ENCODE measurements at regions not wholly inside any gene's neighbourhood (a gene's known extent, or its start where the extent isn't known, plus 50 kb on each side); places are given as distances from the start of the nearest gene placed in this dataset.

DNA sequence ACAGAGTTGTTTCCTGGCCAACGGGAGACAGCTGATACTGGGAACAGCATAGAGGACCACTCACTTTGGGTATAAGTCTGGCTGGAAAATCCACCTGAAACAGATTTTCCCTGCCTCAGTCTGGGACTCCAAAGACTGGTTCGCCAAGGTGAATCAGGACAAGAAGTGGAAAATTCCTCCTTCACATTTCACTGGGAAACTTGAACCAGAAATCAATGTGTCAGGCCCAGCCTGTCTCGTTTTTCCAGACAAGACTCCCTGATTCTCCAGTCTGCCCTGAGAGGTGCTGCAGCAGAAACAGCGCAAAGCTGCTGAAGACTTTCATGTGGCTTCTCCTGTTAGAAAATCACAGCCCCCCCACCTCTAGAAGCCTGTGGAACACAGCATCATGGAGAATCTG lies 269.8 kb downstream of the OPA1 start:
- TF ChIP-seq CTCF (conservative IDR thresholded peaks at IDR 0.05; ENCODE audit: low read depth in 2 of 2) (no peak), EZH2 (IDR thresholded peaks at IDR 0.05; ENCODE audit: low read depth, unreplicated experiment) (no peak), ZNF331 (CRISPR knock-in tag; IDR thresholded peaks at IDR 0.05; ENCODE audit: low read depth) (no peak), POLR2AphosphoS5 (IDR thresholded peaks at IDR 0.05; ENCODE audit: low read depth) (no peak)
